GM12874 (cell line): ENCODE measurements at regions not wholly inside any gene's neighbourhood (a gene's known extent, or its start where the extent isn't known, plus 50 kb on each side); places are given as distances from the start of the nearest gene placed in this dataset.

Source experiments
- CTCF ChIP-seq: IDR thresholded peaks from 2 replicates; pipeline ENCODE4 v1.5.1; 2011; ENCODE audit warnings: low read depth, mild to moderate bottlenecking, control low read depth, low read length, moderate library complexity; ENCODE audit not compliant: insufficient read depth

- peak; percentile 60; the same call in 1 of the 2 replicates for TF ChIP-seq CTCF
These were observed 443.3 kb downstream of the GBA3 start for GRCh38 chr4:23135792-23136645.

- no peak for TF ChIP-seq CTCF
These were observed 441.6 kb downstream of the GBA3 start for GRCh38 chr4:23134331-23134730.

DNA sequence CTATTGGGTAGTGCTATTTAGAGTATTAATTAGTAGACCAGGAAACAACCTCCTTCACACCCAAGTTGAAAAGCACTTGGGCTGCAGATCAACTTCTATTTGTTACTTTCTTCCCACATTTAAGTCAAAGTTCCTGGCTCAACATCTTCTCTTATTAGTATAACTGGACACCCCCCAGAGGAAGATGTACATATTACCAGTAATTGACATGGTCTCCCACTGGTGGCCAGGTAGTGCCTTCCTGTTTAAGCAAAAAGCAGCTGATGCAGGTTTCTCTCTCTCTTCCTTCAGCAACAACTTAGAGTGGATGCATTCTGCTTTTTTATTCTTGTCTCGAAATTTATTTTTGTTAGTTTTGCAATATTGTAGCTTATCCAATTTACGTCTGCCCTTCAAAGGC lies 438.1 kb downstream of the GBA3 start:
- no peak for TF ChIP-seq CTCF

DNA sequence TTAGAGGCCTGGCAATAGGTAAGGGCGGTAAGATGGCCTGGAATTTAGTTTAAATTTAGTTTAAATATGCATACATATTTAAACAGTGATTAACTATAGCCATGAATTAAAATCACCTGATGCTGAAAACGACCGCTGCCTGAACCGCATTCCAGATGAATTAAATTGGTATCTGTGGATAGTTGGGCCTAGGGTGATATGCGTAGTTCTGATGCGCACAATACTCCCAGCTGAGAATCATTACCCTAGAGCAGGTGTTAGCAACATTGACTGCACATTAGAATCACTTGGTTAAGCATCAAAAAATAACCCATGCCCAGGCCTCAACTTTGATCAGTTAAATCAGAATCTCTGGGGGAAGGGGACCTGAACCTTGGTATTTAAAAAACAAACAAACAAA lies 432.4 kb downstream of the GBA3 start:
- no peak for TF ChIP-seq CTCF

- no peak for TF ChIP-seq CTCF
These were observed 430.1 kb downstream of the GBA3 start for GRCh38 chr4:23122666-23123400.

DNA sequence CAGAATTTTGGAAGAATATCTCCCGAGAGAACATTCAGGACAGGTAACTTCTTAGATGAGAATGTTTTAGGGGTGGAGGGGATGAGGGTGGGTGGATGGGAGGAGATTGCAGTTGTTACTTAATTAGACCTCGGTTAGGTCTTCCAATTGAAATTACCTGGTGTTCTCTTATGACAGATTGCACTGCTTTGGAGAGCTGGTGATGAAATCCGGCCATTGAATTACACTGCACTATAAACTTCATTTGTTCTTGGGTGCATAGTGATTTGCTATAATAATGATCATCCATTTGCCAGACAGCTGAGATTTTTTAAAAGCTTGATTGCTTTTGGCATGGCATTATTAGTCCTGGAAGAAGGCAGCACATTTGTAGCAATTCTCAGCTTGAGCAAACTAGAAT lies 427.6 kb downstream of the GBA3 start:
- no peak for TF ChIP-seq CTCF

GRCh38 chr4:23117826-23118225 lies 425.1 kb downstream of the GBA3 start:
- TF ChIP-seq CTCF = no peak
